Chondrocyte (in vitro differentiated cells): ENCODE measurements at regions not wholly inside any gene's neighbourhood (a gene's known extent, or its start where the extent isn't known, plus 50 kb on each side); places are given as distances from the start of the nearest gene placed in this dataset.
"Not testable (repeated sequence)": the region's sequence is repeated elsewhere in the genome, so short reads cannot be mapped to it uniquely, and the experiment has no call there.

Experiments
- DNase-seq: peaks from one replicate; pipeline ENCODE4 v3.0.0; 2021; ENCODE audit warnings: mixed read lengths, low spot score
- H3K27ac Mint-ChIP-seq: one replicate; pipeline ENCODE4 v1.8.0; 2021; ENCODE audit warnings: mild to moderate bottlenecking, moderate library complexity, mixed read lengths; ENCODE audit not compliant: unreplicated experiment
- H3K27me3 Mint-ChIP-seq: 2 replicates; pipeline ENCODE4 v1.8.0; 2021; ENCODE audit warnings: low read depth, mixed read lengths
- H3K36me3 Mint-ChIP-seq: 2 replicates; pipeline ENCODE4 v1.8.0; 2021; ENCODE audit warnings: low read depth, mixed read lengths
- H3K4me1 Mint-ChIP-seq: 2 replicates; pipeline ENCODE4 v1.8.0; 2021; ENCODE audit warnings: low read depth, mild to moderate bottlenecking, mixed read lengths
- H3K4me3 Mint-ChIP-seq: one replicate; pipeline ENCODE4 v1.8.0; 2021; ENCODE audit warnings: mild to moderate bottlenecking, moderate library complexity, mixed read lengths; ENCODE audit not compliant: unreplicated experiment
- H3K9me3 Mint-ChIP-seq: 2 replicates; pipeline ENCODE4 v1.8.0; 2021; ENCODE audit warnings: low read depth, mixed read lengths
- CTCF ChIP-seq: fragments of 200-600 bp; sonication (generic); IDR thresholded peaks from 2 replicates; pipeline ENCODE4 v1.5.0; 2021; ENCODE audit warnings: antibody characterized with exemption, mild to moderate bottlenecking, moderate library complexity

- H3K4me1 Mint-ChIP-seq = no peaks in the 10 kb centered on the region
- H3K27me3 Mint-ChIP-seq = peaks cover 39% of the 10 kb centered on the region
- no peak overlapping the region for H3K27ac Mint-ChIP-seq
- H3K4me3 Mint-ChIP-seq = no peak overlapping the region
- no peak for DNase-seq
- TF ChIP-seq CTCF = no peak
- H3K9me3 Mint-ChIP-seq = no peaks in the 10 kb centered on the region
- H3K36me3 Mint-ChIP-seq = no peaks in the 10 kb centered on the region
Measured at GRCh38 chr20:47849596-47849995, 64.3 kb upstream of the SULF2 start.

GRCh38 chr20:47849006-47849405 lies 63.7 kb upstream of the SULF2 start:
- TF ChIP-seq CTCF = no peak
- no peaks in the 10 kb centered on the region for H3K9me3 Mint-ChIP-seq
- H3K36me3 Mint-ChIP-seq = no peaks in the 10 kb centered on the region
- H3K27me3 Mint-ChIP-seq = peaks cover 44% of the 10 kb centered on the region
- H3K4me3 Mint-ChIP-seq = no peak overlapping the region
- no peak overlapping the region for H3K27ac Mint-ChIP-seq
- no peak for DNase-seq
- H3K4me1 Mint-ChIP-seq = no peaks in the 10 kb centered on the region

- not testable (repeated sequence) for H3K4me3 Mint-ChIP-seq, H3K9me3 Mint-ChIP-seq, H3K4me1 Mint-ChIP-seq, H3K36me3 Mint-ChIP-seq, H3K27ac Mint-ChIP-seq, DNase-seq
- H3K27me3 Mint-ChIP-seq = peaks cover 47% of the 10 kb centered on the region
Measured at GRCh38 chr20:47848534-47848933, 63.3 kb upstream of the SULF2 start.

- Mint-ChIP-seq H3K4me3 (no peak overlapping the region), H3K4me1 (no peaks in the 10 kb centered on the region), H3K9me3 (no peaks in the 10 kb centered on the region), H3K27me3 (peaks cover 52% of the 10 kb centered on the region), H3K36me3 (no peaks in the 10 kb centered on the region), H3K27ac (no peak overlapping the region)
- DNase-seq = no peak
- TF ChIP-seq CTCF = no peak
Measured at GRCh38 chr20:47847884-47848485, 62.7 kb upstream of the SULF2 start.

- peaks cover 60% of the 10 kb centered on the region for H3K27me3 Mint-ChIP-seq
- H3K4me1 Mint-ChIP-seq, H3K9me3 Mint-ChIP-seq: not testable (repeated sequence)
Measured at GRCh38 chr20:47847220-47847619, 61.9 kb upstream of the SULF2 start.

GRCh38 chr20:47846651-47847050 lies 61.4 kb upstream of the SULF2 start:
- not testable (repeated sequence) for DNase-seq, H3K36me3 Mint-ChIP-seq, H3K9me3 Mint-ChIP-seq, H3K4me1 Mint-ChIP-seq, H3K27ac Mint-ChIP-seq, H3K4me3 Mint-ChIP-seq
- H3K27me3 Mint-ChIP-seq = peaks cover 62% of the 10 kb centered on the region

More at GRCh38 chr20:47847220-47847619, 61.9 kb upstream of the SULF2 start:
- not testable (repeated sequence) for H3K4me3 Mint-ChIP-seq, DNase-seq, H3K36me3 Mint-ChIP-seq, H3K27ac Mint-ChIP-seq

- not testable (repeated sequence) for DNase-seq, H3K4me3 Mint-ChIP-seq, H3K36me3 Mint-ChIP-seq, H3K27ac Mint-ChIP-seq, H3K9me3 Mint-ChIP-seq, H3K4me1 Mint-ChIP-seq
- peaks cover 61% of the 10 kb centered on the region for H3K27me3 Mint-ChIP-seq
Measured at GRCh38 chr20:47845382-47845977, 60.2 kb upstream of the SULF2 start.

- H3K4me1 Mint-ChIP-seq, H3K36me3 Mint-ChIP-seq, H3K27ac Mint-ChIP-seq, H3K9me3 Mint-ChIP-seq, DNase-seq, H3K4me3 Mint-ChIP-seq: not testable (repeated sequence)
- H3K27me3 Mint-ChIP-seq = peaks cover 56% of the 10 kb centered on the region
Measured at GRCh38 chr20:47844568-47844906, 59.3 kb upstream of the SULF2 start.
